DND-41 (cell line): ENCODE measurements at regions not wholly inside any gene's neighbourhood (a gene's known extent, or its start where the extent isn't known, plus 50 kb on each side); places are given as distances from the start of the nearest gene placed in this dataset.

Experiments used
- CTCF ChIP-seq: IDR thresholded peaks from 2 replicates; pipeline ENCODE4 v1.5.1; 2012; ENCODE audit warnings: borderline replicate concordance, low read length, moderate library complexity, mild to moderate bottlenecking; ENCODE audit not compliant: poor library complexity, severe bottlenecking; ENCODE audit errors: extremely low read depth
- EZH2 ChIP-seq: IDR thresholded peaks from 3 replicates; pipeline ENCODE4 v1.6.1; 2012; ENCODE audit warnings: borderline replicate concordance, low read depth, mild to moderate bottlenecking, moderate library complexity, low read length, inconsistent platforms; ENCODE audit not compliant: severe bottlenecking

GRCh38 chr20:8969146-8969583 lies 99.7 kb upstream of the PLCB4 start:
- TF ChIP-seq CTCF (no peak), EZH2 (no peak)
